HG02798 (cell line): ENCODE measurements at regions not wholly inside any gene's neighbourhood (a gene's known extent, or its start where the extent isn't known, plus 50 kb on each side); places are given as distances from the start of the nearest gene placed in this dataset.

Experiments used
- ATAC-seq: cut with Tn5 transposase; IDR thresholded peaks from one replicate; pipeline ENCODE4 v1.9.1; 2021; ENCODE audit warnings: mild to moderate bottlenecking; ENCODE audit not compliant: unreplicated experiment, poor library complexity

GRCh38 chr2:43171789-43172188 lies 54.6 kb downstream of the ZFP36L2 start:
- ATAC-seq: no peak

DNA sequence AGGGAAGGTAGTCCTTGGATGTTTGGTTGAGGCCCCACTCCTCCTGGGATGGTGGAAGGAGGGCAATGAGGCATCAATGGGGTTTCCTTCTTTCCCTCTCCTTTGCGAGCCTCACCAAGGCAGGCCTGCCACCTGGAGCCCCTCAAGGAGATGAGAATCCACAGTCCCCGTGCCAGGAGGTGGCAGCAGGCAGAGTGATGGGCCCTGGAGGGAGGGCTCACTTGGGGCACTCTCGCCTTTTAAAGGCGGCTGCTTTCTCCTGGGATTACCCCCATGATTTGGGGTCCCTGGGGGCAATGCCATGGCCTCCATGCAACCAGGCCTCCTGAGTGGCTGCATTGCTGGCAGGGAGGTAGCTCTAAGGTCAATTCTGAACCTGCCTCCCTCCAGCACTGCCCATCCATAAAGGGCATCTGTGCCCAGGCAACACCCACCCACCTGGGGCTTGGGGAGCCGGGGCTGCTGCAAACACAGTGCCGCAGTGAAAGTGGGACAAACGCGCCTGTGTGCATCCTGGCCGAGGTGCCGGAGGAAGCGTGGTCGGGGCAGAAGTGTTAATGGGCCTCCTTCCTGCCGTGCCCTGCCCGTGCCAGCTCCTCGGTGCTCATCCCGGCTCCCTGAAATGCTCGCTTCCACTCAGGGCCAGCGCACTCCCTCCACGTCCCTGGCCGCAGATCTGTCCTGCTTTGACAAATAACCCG lies 55.9 kb downstream of the ZFP36L2 start:
- no peak for ATAC-seq

GRCh38 chr2:43169987-43170386 lies 56.4 kb downstream of the ZFP36L2 start:
- no peak for ATAC-seq

DNA sequence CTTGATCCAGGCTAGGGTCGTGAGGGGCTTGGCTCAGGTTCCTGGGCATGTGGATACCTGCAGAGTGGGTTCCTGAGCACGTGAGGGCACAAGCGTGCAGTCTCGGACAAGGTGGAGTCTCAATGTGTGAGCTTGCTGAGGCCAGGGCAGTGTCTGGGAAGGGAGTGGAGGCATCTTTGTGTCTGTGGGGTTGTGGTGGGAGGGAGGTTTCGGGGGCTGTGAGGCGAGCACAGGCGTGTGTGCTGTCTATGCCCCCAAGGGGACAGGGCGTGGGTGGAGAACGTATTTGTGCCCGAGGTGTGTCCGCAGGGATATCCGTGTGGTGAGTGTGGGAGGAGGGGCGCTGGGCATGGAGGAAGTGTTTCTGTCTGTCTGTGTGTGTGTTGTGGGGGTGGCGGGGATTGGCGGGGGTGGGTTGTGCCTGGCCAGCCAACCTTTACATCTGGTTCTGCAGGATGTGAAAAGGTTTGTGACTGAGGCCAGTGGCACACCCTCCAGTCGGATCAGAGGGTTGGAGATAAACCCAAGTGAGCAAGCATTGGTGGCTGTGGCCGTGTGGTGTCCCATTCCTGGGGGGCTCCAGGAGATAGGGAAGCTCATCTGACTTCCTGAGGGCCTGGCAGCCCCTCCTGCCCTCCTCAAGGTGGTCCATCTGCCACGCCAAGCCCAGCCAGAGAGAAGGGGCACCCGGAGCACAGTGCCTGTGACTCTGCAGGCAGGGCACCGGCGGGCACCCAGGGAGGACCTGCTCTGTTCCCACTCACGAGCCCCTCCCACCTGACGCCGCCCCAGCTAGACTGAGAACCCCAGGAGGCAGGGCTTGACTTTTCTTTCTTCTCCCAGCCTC lies 57.1 kb downstream of the ZFP36L2 start:
- ATAC-seq: no peak

DNA sequence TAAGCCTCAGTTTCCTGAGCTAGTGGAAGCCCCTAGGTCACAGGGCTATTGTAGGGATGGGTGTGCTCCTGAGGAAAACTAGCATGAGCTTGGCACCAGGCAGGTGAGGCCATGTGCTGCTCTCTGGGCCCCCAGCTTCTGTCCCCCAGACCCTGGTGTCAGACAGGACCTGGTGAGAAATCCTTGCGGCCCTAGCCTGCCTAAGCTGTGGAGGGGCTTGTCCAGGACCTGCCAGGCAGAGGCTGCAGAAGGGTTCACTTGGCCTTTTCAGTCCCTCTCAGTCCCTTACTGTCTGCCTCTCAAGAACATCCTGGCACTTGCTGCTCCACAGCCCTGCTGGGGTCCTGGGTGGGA lies 58.4 kb downstream of the ZFP36L2 start:
- no peak for ATAC-seq

DNA sequence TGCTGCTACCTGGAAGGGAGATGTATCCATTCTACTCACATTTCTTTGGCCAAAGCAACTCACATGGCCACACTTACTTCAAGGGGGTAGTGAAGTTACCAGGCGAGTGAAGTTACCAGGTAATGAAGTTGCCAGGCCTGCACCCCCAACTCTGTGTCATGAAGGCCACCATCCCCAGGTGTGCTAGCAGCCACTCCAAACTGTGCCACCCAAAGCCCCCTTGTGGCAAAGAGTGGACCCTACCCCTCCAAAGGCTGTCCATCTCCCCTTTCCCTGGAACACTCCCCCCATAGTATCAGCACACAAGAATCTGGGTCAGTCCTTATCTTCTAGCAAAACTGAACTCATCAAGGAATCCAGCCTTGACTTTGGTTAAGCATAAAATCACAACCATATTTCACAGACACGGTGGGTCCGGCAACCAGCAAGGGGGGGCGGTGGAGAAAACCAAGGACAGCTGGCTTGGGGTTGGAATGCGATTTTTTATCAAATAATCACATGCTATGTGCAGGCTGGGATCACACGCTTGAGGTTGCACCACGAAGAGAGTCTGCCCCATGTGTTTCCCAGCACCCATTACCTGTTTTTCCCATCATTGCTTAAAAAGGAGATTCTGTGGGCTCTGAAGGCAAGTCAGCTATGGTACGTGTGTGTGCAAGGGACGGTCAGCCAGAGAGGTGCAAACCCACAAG lies 60.9 kb downstream of the ZFP36L2 start:
- no peak for ATAC-seq

DNA sequence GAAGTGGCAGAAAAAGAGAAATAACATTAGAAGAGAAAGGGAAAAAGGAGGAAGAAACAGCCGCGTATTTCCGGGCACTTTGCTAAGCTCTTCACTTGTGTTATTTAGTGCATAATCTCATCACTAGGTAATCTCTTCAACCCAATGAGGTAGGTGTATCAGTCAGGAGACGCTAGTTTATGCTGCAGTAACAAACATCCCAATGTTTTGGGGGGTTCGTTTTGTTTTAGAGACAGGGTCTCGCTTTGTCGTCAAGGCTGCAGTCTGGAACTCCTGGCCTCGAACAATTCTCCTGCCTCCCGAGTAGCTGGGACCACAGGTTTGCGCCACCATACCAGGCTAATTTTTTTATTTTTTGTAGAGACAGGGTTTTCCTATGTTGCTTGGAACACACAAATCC lies 61.7 kb downstream of the ZFP36L2 start:
- no peak for ATAC-seq

GRCh38 chr2:43163584-43164270 lies 62.7 kb downstream of the ZFP36L2 start:
- no peak for ATAC-seq

DNA sequence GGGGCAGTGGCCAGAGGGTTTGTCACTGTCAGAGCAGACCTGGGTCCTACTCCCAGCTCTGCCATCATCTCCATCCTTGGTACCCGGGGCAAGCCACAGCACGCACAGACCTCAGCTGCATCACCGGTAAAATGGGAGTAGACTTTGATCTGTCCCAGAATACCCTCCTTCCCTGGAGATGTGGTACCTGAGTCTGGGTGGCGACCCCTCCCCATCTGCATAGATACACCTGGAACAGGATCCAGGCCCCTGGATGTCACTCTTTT lies 64.0 kb downstream of the ZFP36L2 start:
- no peak for ATAC-seq

GRCh38 chr2:43161650-43162510 lies 64.5 kb downstream of the ZFP36L2 start:
- ATAC-seq: no peak

GRCh38 chr2:43160778-43161177 lies 65.6 kb downstream of the ZFP36L2 start:
- ATAC-seq: no peak

- no peak for ATAC-seq
Observed at GRCh38 chr2:43159797-43160196, 66.6 kb downstream of the ZFP36L2 start.

GRCh38 chr2:43158259-43158880 lies 68.0 kb downstream of the ZFP36L2 start:
- peak; percentile 16 for ATAC-seq

- no peak for ATAC-seq
Observed at GRCh38 chr2:43157506-43158246, 68.7 kb downstream of the ZFP36L2 start.

DNA sequence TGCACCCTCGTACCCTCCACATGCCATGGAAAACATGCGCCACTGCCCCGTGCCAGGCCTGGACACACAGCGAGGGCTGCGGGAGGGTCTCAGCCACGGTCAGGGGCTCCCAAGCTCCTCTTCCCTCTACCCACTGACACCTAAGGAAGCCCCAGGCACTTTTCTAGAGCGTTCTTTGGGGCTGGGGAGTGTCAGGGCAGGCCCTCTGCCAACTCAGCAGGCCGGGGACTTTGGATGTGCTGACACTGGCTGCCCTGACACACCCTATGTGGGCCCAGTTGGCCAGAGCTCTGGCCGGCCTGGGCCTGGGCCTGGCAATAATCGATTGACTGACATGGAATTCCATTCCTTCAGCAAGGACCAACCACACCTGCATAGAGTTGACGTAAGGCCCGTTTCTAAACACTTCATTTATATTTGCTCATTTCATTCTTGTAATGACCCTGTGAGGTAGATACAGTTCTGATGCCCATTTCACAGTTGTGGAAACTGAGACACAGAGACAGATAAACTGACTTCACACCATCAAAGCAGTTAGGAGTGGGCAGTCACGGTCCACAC lies 70.5 kb downstream of the ZFP36L2 start:
- no peak for ATAC-seq

DNA sequence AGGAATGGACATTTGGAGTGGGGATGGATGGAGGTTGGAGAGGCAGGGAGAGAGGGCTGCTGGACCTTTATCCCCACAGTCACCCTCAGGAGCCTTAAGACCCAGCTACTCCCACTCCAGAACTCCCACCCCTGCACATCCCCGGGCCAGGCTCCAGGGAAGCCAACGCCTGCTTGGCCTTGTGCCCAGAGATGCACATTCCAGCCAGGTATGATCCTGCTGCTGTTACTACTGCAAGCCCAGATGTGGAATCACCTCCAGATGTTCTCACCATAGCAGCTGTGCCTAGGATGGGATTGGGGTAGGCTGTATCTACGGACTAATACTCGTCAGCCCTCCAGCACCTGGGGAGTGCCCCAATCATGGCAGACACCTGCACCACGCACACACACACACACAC lies 71.7 kb downstream of the ZFP36L2 start:
- no peak for ATAC-seq

GRCh38 chr2:43152741-43153647 lies 73.4 kb downstream of the ZFP36L2 start:
- no peak for ATAC-seq

- ATAC-seq: no peak
Observed at GRCh38 chr2:43152186-43152585, 74.2 kb downstream of the ZFP36L2 start.
